H1 (cell line): ENCODE measurements at regions not wholly inside any gene's neighbourhood (a gene's known extent, or its start where the extent isn't known, plus 50 kb on each side); places are given as distances from the start of the nearest gene placed in this dataset.

Source experiments
- ASH2L ChIP-seq: fragments of 200-600, 300-600 bp; sonication (generic); IDR thresholded peaks from one replicate; pipeline ENCODE4 v1.7.1; 2017; ENCODE audit warnings: low read length
- CBX8 ChIP-seq: fragments of 300-800, 300-1000 bp; sonication (generic); IDR thresholded peaks from 2 replicates; pipeline ENCODE4 v1.7.1; 2016; ENCODE audit warnings: low read depth, low read length, borderline replicate concordance
- CTBP2 ChIP-seq: IDR thresholded peaks from 2 replicates; pipeline ENCODE4 v1.7.0; 2011; ENCODE audit warnings: borderline replicate concordance, mild to moderate bottlenecking, moderate library complexity, mixed read lengths, low read length; ENCODE audit not compliant: insufficient read depth, insufficient read length
- EP300 ChIP-seq, 2 experiments: IDR thresholded peaks; 1 replicate in 1 of 2; 2 replicates in 1 of 2; pipeline ENCODE4 v1.6.1; 2011 to 2012; ENCODE audit warnings: low read depth in 2 of 2, low read length in 2 of 2, mild to moderate bottlenecking in 2 of 2, borderline replicate concordance in 1 of 2, inconsistent platforms in 1 of 2, moderate library complexity in 1 of 2
- KDM1A ChIP-seq: fragments of 200-600, 300-600 bp; sonication (generic); IDR thresholded peaks from 2 replicates; pipeline ENCODE4 v1.7.1; 2016; ENCODE audit warnings: mild to moderate bottlenecking, low read length, borderline replicate concordance
- NANOG ChIP-seq: IDR thresholded peaks from 2 replicates; pipeline ENCODE4 v1.6.1; 2011; ENCODE audit warnings: low read length, low read depth, mild to moderate bottlenecking, inconsistent platforms; ENCODE audit not compliant: insufficient read depth, poor library complexity, severe bottlenecking
- RBBP5 ChIP-seq: IDR thresholded peaks from 2 replicates; pipeline ENCODE4 v1.7.1; 2012; ENCODE audit warnings: low read depth, mild to moderate bottlenecking, inconsistent platforms, low read length, moderate library complexity, borderline replicate concordance
- RNF2 ChIP-seq: fragments of 200-900, 300-1000 bp; sonication (generic); IDR thresholded peaks from 2 replicates; pipeline ENCODE4 v1.7.1; 2016; ENCODE audit warnings: borderline replicate concordance, low read depth, mild to moderate bottlenecking, antibody characterized with exemption, low read length; ENCODE audit not compliant: poor library complexity, severe bottlenecking; ENCODE audit errors: missing control alignments
- SIN3A ChIP-seq, 2 experiments: IDR thresholded peaks in 1 of 2; conservative IDR thresholded peaks in 1 of 2; 2 replicates each; pipeline ENCODE4 v1.6.1; 2011 to 2012; ENCODE audit warnings: low read length in 2 of 2, improper control_type of control experiment in 1 of 2, low read depth in 1 of 2, mild to moderate bottlenecking in 1 of 2
- SP4 ChIP-seq: IDR thresholded peaks from 2 replicates; pipeline ENCODE4 v1.6.1; 2012; ENCODE audit warnings: low read length, inconsistent platforms
- SUZ12 ChIP-seq: fragments of 200-600 bp; sonication (generic); IDR thresholded peaks from 2 replicates; pipeline ENCODE4 v1.6.1; 2012; ENCODE audit warnings: mild to moderate bottlenecking, inconsistent platforms, low read length, moderate library complexity, mixed read lengths
- TF ChIP-seq, protein P1 (sequence below): IDR thresholded peaks from 2 replicates; pipeline ENCODE4 v1.6.1; 2012; ENCODE audit warnings: low read length, inconsistent platforms

DNA sequence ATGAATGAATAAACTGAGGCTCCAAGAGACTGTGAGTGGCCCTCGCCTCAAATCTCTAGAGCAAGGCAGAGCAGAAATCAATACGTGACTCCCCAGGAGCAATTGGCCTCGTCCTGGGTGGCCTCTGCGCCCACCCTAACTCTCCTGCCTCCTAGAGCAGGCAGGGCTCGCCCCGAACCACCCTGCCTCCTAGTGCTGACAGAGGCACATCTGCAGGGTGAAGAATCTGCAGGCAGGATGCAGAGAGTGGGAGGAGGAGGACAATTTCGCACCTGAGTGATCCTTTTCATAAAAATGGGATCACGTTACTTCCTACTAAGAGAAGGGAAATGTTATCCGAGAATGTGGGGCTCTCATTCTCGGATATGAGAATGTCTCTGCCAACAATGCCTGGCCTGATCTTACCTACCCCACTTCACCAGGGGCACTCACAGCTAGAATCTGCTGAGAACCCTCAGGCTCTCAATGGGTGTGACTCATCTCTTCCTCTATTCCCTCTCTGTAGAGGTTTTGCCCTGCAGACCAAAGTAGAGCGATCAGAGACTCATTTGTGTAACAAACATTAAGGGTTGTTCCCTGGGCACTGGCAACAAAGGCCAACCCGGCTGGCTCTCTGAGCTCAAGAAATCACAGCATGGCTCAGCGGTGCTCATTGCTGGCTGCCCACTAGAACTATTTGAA, 61.7 kb upstream of the BCL2L14 start (continued):
- peak; percentile 95 for TF ChIP-seq NANOG
- TF ChIP-seq, protein P1, sequence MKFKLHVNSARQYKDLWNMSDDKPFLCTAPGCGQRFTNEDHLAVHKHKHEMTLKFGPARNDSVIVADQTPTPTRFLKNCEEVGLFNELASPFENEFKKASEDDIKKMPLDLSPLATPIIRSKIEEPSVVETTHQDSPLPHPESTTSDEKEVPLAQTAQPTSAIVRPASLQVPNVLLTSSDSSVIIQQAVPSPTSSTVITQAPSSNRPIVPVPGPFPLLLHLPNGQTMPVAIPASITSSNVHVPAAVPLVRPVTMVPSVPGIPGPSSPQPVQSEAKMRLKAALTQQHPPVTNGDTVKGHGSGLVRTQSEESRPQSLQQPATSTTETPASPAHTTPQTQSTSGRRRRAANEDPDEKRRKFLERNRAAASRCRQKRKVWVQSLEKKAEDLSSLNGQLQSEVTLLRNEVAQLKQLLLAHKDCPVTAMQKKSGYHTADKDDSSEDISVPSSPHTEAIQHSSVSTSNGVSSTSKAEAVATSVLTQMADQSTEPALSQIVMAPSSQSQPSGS, result peak; percentile 70
- TF ChIP-seq RBBP5, result no peak
- TF ChIP-seq CTBP2, result peak; percentile 77
- no peak for TF ChIP-seq RNF2
- peak; percentile 49; the same call in 1 of the 2 replicates for TF ChIP-seq KDM1A
- TF ChIP-seq EP300 (IDR thresholded peaks at IDR 0.05; ENCODE audit: borderline replicate concordance in 1 of 2, low read depth in 2 of 2, low read length in 2 of 2), result peak in 1 of 2 experiments; percentile 66; a peak in 1 of 3 replicates
- TF ChIP-seq SP4, result no peak
- peak; percentile 27 for TF ChIP-seq ASH2L
- TF ChIP-seq CBX8, result no peak
- TF ChIP-seq SIN3A (conservative IDR thresholded peaks at IDR 0.05 in 1 of 2, IDR thresholded peaks at IDR 0.05 in 1 of 2; ENCODE audit: low read depth in 1 of 2, low read length in 2 of 2), result no peak
- no peak for TF ChIP-seq SUZ12
